HG02938 (cell line): ENCODE measurements at regions not wholly inside any gene's neighbourhood (a gene's known extent, or its start where the extent isn't known, plus 50 kb on each side); places are given as distances from the start of the nearest gene placed in this dataset.

ENCODE experiments used
- ATAC-seq: cut with Tn5 transposase; IDR thresholded peaks from one replicate; pipeline ENCODE4 v1.9.1; 2021; ENCODE audit warnings: mild to moderate bottlenecking, moderate library complexity; ENCODE audit not compliant: unreplicated experiment

DNA sequence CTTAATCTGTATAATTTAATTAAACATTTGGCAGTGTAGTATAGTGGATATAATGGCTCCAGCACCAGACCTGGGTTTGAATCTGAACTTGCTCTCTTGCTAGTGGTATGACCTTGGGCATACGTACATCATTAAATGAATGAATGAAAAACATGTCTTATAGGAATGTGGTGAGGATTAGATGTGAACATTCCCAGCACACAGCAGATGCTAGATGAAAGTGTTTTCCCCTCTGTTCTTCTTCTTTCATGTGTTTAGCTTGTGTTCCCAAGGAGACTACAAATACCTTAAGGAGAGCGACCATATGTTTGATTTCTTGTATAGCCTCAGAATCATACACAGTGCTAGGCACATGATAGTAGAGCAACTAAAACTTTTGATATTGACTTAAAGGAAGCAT, 56.5 kb downstream of the CT47B1 start:
- no peak for ATAC-seq

DNA sequence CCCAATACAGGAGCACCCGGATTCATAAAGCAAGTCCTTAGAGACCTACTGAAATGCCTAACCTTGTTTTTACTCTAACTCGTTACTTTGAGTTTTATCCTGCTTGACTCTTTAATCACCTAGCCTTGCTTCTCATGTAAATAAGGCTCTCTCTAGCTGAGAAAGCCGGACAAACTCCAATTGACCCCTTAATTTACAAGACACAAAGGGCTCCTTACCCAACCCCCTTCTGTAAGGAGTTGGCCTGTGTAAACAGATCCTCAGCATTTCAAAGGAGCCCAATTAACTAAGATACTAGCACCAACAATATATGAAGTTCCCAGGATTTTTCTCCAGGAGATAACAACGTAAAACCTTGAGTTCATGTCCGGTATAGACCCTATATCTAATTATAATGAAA, 61.7 kb downstream of the CT47B1 start:
- ATAC-seq, result no peak

DNA sequence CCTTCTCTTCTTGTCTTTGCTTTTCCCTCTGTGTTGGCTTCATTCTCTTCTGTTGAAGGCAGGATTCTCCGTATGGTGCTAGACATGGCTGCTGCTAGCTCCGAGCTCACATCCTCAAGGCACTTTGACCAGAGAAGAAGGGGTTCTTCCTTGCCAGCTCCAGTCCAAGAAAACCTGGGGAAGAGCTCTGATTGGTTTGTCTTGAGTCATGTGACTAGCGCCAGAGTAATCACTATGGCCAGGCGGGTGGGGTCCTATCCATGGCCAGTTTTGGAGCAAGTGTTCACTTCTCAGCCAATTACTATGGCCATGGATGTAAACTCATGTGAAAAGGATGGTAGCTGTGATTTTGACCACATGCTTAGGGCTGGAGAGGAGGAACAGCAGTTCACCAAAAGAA, 74.2 kb downstream of the CT47B1 start:
- ATAC-seq, result no peak

DNA sequence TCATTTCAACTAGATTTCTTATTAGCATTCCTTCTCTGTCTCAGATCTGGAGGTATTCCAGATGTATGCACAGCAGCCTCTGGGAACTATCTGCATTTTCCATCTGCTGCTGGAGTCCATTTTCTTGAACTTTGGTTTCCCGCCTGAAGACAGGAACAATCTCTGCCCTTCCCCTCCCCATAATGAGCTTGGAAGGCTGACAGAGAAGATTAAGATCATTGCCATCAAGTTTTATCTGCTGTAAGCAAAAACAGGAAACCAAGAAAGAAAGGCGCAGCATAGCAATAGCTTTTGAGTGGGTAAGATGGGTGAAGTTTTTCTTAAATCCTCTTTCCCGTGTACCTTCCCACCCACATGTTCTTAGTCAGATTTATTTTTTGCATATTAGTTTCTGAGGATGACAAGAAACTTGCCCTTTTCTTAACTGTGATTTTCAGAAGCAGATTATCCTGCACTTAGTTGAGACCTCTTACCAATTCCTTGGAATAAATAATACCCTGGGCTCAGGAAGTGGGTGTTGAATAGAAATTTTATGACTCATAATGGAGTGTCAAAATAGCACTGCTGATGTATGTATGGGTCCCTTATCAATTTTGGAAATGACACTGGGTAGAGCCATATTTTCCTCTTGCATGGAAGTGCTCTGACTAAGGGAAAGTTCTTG, 78.3 kb downstream of the CT47B1 start:
- no peak for ATAC-seq

DNA sequence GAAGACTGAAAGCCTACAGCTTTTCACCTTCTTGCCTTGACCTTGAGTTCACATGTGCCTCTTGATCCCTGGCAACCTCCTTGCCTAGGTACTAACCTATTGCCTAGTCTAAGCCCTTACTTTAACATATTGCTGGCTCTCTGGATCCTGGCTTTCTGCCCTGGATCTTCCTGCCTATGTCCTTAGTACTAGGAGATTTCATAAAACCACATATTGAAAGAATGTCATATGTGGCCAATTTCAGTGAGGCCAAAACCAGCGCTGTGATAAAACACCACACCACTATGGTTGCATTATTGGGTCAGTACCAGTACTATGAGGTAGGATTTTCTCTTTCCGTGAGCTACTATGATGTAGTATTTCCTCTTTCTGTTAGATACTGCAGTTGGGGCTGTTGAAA, 80.4 kb downstream of the CT47B1 start:
- ATAC-seq, result no peak

DNA sequence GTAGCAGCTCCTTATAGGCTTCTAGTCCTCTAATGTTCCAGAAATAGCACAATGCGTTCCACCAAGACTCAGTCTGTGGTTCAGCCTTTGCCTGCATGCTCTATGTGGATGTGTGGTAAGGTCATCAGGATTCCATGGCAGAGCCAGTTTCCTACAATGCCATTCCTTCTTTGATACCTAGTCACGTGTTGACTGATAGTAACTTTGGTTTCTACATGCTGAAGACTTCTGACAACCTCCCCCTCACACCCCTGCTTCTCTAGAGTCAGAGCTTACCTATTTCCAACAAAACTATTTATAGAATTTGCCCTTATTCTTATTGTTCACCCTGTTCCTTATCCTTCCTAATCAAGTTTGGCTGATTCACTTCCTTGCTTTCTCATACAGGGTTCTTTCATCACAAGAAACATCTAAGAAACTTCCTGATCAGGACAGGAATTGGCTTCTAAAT, 81.1 kb downstream of the CT47B1 start:
- ATAC-seq, result no peak

DNA sequence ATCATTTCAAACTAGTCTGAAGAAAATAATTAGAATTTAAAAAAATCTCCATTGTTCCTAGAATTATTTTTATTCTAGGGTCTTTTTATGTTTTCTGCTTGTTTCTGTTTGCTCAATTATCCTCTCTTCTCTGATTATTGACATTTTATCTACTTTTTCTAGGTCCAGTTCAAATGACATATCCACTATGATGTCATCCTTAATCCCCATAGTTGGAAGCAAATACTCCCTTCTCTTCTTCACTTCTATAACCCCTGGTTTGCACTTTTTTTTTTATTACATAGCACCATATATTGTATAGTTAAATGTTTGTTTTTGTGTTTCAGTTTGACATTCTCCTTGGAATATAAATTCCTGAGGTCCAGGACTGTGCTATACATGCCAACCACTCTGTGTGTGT, 82.6 kb downstream of the CT47B1 start:
- ATAC-seq, result no peak

DNA sequence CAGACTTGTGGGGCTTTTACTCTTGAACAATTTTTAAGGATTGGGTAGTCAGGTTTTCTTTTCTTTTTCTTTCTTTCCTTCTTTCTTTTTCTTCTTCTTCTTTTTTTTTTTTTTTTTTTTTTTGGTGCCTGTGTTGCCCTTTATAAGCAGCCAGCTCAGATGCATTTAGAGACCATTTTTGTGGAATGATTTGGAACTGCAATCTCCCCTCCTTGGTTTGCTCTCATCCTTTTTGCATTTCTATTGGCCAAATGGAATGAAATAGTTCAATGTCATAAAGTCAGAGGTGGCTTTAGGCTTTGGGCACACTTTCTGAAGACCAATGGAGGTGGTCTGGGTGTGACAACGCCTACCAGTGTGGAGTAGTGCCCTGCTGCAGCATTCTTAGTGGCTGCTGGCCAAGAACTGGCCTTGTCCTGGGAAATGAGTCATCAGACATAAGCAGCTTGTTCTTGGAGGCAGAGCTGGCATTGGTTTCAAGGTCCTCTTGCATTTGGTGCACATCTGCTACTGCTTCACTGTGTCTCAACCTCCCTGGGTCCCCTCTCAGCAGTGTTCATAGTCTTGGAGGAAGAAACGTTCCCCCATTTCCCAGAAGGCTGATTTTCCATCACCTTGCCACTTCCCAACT, 84.5 kb downstream of the CT47B1 start:
- no peak for ATAC-seq

DNA sequence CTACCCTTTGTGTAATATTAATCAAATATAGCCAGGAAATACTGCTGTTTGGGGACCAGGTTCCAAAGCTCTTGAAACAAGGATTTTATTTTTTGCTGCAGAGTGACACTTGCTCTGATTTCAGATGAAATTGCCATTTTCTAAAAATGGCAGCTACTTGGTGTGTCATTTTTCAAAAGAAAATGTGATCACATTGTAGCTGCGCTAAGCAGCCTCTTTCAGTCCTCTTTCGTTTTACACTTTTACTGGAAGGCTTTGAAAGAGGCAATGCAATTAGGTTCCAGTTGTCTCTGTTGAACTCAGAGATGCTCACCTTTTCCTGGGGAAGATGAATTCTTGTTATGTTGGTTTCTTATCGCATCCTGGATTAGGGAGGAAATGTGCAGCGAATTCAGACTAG, 85.1 kb downstream of the CT47B1 start:
- no peak for ATAC-seq

DNA sequence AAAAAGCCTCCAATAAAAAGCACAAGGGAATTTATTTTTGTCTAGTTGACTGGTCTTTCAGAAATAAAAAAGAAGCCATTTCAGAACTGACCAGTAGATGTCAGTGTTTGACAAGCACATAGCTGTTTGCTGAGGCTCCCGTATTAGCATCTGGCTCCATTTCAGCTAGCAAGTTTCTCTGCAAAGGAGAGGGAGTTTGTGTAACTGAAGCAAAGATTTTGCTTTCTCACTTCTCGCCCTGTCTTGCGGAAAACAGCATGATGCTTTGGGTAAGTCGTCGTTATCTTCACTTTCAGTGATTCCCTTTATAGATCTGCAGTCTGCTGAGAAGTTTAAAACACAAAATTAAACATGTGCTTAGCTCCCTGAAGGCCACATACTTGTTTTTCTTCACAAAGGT, 85.5 kb downstream of the CT47B1 start:
- peak; percentile 72 for ATAC-seq

DNA sequence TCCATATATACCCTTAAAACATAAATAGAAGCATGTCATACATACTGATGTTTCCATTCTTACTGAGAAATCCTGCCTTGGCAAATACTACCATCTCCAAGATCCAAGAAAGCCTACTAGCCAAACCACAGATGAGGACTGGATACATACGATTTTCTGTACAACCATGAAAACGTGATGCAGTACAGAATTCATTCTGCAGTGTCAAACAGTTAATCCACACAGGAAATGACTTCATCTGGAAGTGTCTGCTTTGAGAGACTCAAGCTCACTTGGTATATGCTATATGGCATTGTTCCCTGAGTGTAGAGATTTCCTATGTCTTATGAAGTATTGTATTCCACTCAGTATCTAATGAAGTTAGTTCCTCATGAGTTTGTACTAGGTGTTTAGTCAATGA, 94.3 kb downstream of the CT47B1 start:
- no peak for ATAC-seq

DNA sequence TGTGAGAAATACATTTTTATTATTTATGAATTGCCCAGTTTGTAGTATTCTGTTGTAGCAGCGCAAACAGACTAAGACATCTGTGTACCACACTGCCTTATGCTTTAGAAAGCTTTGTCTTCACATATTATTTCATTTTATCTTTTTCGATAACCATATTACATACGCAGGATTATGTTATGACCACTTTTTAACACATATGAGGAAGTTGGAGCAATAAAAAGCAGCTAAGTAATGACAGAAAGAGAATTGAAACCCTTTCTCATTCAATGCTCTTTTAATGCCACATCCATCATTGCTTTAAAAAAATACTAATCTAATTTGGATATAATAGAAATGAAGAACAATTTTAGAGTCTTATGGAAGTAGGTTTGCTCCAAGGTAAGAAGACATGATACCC, 99.7 kb downstream of the CT47B1 start:
- no peak for ATAC-seq

DNA sequence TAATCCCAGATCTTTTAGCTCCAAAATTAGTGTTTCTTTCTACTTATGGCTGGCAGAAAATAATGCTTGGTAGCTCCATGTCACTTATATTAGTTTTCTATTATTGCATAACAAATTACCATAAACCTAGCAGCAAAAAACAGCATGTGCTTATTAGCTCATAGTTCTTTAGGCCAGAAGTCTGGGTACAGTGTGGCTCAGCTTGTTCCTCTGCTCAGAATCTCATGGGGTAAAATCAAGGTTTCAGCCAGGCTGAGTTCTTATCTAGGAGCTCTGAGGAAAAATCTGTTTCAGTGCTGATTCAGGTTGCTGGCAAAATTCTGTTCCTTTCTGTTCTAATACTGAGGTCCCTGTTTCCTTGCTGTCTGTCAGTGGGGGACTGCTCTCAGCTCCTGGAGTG, 101.1 kb downstream of the CT47B1 start:
- ATAC-seq, result no peak

DNA sequence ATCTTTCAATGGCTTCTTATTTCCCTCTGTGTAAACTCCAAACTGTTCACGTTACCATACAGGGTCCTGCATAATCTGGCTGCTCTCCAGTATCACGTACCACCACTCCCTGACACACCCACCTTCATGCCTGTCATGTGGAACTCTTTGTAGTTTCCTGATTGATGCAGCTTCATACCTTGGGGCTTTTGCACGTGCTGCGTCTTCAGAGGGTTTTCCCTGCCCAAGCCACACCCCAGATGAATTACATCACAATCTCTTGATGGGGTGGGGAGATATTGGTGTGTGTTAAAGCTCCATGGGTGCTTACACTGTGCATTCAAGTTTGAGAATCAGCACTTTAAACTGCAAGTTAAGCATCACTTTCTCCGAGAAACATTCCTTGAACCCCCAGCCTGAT, 101.9 kb downstream of the CT47B1 start:
- ATAC-seq, result no peak

DNA sequence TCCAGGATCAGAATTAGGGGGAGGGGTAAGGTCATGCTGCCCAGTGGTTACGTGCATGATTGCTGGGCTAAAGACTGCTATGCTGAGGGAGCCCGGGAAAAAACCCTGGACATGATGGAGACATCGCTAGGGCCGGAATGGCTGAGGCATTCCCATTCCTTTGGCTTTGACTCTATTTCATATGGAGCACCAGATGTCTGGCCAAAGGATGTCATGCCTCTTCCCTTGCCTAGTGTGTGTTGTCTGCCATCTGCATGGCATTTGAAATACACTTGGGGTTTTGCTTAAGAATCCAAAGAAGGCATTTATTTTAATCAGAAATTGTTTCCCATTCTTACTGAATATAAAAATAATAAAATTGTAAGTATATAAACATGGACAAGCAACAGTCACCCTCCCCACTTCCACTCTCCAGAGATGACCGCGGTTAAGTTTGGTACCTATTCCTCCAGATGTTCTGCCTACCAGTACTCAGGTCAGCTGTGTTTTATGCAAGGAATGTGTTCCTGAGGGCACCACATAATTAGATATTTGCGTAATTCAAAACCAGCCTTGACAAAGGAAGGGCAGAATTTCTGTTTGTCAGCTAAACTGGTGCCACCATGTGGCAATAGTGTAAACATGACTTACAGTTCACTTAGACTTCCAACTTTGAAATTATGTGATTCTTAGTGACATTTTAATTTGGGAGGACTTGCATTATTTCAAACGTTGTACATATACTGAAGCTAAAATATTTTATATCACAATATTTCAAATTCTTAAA, 105.9 kb downstream of the CT47B1 start:
- no peak for ATAC-seq

DNA sequence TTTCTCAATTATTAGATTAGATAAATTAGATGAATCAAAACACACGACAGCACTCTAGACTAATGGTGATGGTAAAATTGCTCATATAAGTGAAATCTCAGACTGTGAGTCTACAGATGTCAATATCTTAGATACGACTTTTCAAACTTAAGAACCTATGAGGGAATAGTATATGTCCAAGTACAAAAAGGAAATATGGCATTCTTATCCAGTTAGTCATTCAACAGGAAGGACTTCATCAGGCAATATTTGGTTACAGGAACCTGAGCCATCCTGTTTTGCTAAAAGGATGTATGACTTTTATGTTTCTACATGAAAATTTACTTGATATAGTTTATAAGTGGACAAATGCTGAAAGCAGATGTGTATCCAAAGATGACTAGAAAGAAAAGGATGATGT, 107.0 kb downstream of the CT47B1 start:
- no peak for ATAC-seq

DNA sequence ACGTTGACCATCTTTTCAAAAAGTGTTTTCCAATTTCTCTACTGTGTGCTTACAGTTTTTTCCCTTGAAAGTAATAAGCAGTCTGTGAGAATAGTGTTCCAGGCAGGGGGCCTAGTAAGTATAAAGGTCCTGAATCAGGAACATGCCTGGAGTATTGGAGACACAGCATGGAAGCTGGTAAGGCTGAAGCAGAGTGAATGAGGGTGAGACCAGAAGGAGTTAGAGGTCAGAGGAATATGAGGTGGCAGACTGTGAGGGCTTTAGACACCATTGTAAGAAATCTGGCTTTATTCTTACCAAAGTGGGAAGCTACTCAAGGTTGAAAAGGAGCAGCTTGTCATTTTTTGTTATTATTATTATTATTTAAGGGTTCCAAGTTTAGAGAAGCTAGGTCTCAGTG, 107.4 kb downstream of the CT47B1 start:
- ATAC-seq, result no peak

DNA sequence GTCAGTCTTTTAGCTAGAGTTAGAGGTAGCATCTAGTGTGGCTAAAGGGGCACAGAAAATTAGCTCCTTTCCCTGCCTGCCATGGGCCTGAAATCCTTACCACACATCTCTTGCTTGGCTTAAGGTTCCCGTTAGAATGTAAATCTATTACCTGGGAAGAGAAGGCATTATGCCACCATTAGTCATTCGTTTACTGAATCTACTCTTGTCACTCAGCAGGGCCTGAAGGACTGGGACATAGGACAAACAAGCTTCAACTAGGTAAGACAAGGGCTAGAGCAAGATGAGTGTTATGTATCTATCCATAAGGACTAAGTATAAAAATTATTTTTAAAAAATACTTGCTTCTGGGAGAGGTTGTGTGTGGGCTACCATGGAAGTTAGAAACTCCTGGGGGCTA, 112.4 kb downstream of the CT47B1 start:
- ATAC-seq, result no peak

DNA sequence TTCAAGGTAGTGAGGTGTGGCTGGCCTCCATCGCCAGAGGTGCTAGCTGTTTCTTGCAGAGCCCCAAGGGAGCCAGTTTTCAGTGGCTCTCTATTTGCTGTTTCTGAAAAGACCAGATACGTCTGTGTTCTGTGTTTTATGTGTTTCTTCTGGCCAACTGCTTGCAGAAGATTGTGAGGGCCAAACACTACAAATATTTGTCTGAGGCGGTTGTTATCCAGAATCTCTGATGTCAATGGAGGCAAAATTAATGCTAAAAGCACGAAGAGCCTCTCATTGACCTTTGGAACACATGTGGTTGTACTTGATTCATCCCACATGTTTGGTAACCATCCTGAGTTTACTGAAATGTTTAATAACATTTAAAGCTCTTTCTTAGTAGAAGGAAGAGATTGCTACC, 113.9 kb downstream of the CT47B1 start:
- no peak for ATAC-seq

DNA sequence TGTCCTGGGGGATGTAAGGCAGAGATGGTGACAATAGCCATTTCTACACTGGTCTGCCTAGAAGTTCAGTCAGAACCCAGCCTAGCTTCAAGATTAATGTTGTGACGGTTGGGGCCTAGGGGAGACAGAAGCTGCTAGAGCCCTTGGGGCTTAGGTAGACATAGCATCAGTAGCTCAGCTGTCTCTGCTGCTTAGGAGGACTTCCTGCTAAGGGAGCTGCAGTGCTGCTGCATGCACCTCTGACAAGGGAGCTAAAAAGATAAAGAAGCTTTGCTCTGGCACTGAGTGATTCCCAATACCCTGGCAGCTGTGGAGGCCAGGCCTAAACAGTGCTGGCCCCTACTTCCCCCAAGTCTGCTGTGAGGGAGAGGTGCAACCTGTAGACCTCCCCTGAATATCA, 116.0 kb downstream of the CT47B1 start:
- no peak for ATAC-seq

DNA sequence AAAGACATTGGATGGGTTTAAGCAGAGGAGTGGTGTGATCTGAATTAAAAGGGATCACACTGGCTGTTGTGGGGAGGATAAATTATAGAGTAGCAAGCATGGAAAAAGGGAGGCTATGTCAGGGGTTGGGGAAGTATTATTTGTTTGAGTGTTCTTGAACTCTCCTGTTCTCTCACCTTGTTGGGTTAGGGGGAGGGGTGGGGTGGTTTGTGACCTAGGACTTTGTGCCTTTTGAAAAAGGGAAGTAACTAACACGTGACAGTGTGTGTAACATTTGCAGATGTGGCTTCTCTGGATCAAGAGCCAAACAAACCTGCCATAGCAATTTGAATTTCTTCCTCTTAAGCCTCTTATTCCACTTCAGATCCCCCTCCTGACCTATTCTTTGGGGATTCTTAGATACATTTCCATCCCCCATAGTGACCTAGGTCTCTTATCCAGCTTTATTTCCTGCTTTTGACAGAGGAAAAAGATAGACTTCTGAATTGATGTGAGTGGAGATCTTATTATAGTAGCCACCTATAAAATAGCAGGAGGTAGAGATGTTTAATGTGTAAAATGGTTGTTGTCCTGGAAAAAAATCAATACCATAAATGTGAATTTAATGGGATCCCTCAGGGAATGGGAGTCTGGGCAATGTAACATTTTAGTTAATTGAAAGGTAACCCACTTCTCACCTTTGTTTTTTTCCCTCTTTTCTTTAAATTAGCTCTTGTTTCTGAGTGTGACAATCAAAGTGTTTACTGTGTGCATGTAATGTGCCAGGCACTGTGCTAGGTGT, 120.4 kb downstream of the CT47B1 start:
- peak; percentile 70 for ATAC-seq
